ENCODE measurements at regions not wholly inside any gene's neighbourhood (a gene's known extent, or its start where the extent isn't known, plus 50 kb on each side); places are given as distances from the start of the nearest gene placed in this dataset.

GRCh38 chr2:107747964-107748583, 78.6 kb upstream of the RGPD4 start (continued):
- TF ChIP-seq ZBTB43 (CRISPR knock-in tag; IDR thresholded peaks at IDR 0.05) (no peak), FOXJ3 (CRISPR knock-in tag; IDR thresholded peaks at IDR 0.05) (no peak), USF2 (CRISPR knock-in tag; IDR thresholded peaks at IDR 0.05) (0 out of 2 replicates have a peak, but pooled peaks have one; percentile 1), FOXJ2 (tag; IDR thresholded peaks at IDR 0.05) (no peak), ZNF398 (CRISPR knock-in tag; IDR thresholded peaks at IDR 0.05) (no peak), HDAC3 (IDR thresholded peaks at IDR 0.05; ENCODE audit: borderline replicate concordance, partially characterized antibody) (no peak), POLR2G (IDR thresholded peaks at IDR 0.05; ENCODE audit: low read depth, low read length) (no peak), XRCC4 (IDR thresholded peaks at IDR 0.05; ENCODE audit: extremely low read depth, insufficient read depth, insufficient read length) (no peak), FOXA1 (IDR thresholded peaks at IDR 0.05; ENCODE audit: borderline replicate concordance) (no peak), RCOR1 (IDR thresholded peaks at IDR 0.05; ENCODE audit: borderline replicate concordance in 1 of 2, low read depth in 2 of 2, low read length in 2 of 2) (no peak), ZNF282 (CRISPR knock-in tag; IDR thresholded peaks at IDR 0.05) (no peak), FOSL1 (tag; conservative IDR thresholded peaks at IDR 0.05) (peak; percentile 81), ZNF507 (tag; conservative IDR thresholded peaks at IDR 0.05) (no peak), GTF3C2 (IDR thresholded peaks at IDR 0.05; ENCODE audit: borderline replicate concordance, extremely low read depth, insufficient read length) (no peak), ZC3H11A (IDR thresholded peaks at IDR 0.05; ENCODE audit: low read depth, low read length) (no peak), BRF2 (IDR thresholded peaks at IDR 0.05; ENCODE audit: borderline replicate concordance, insufficient read depth, insufficient read length) (no peak), POU5F1 (IDR thresholded peaks at IDR 0.05; ENCODE audit: borderline replicate concordance, low read depth, low read length, partially characterized antibody) (no peak), MYC (IDR thresholded peaks at IDR 0.05; ENCODE audit: low read depth, low read length) (0 out of 2 replicates have a peak, but pooled peaks have one; percentile 21), MYC (CRISPR knock-in tag; IDR thresholded peaks at IDR 0.05; ENCODE audit: borderline replicate concordance, low read depth) (no peak), ZNF79 (CRISPR knock-in tag; IDR thresholded peaks at IDR 0.05; ENCODE audit: low read depth) (no peak)

Measured in K562 (cell line).